ENCODE measurements at regions not wholly inside any gene's neighbourhood (a gene's known extent, or its start where the extent isn't known, plus 50 kb on each side); places are given as distances from the start of the nearest gene placed in this dataset.

GRCh38 chr13:110794209-110794608, 80.7 kb downstream of the ING1 start:
- 88% methylated on average over 7 of the region's 7 CpGs; no CpG with 5 or more reads in 1 of the 2 experiments for WGBS, 2 experiments (ENCODE audit: insufficient coverage in 1 of 2, insufficient read length in 1 of 2)
- no peak for DNase-seq

GRCh38 chr13:110797230-110797877, 83.9 kb downstream of the ING1 start:
- H3K27me3 Mint-ChIP-seq (ENCODE audit: insufficient read depth): peaks cover 27% of the 10 kb centered on the region
- Histone ChIP-seq H3K4me1 (ENCODE audit: control insufficient read depth, insufficient read depth, low read length) (peaks cover 3% of the 10 kb centered on the region), H3K9ac (ENCODE audit: extremely low read depth, low read length, poor library complexity, severe bottlenecking) (no peak overlapping the region), H3K4me3 (ENCODE audit: low read length) (no peak overlapping the region), H3K36me3 (ENCODE audit: control insufficient read depth, insufficient read depth, low read length) (no peaks in the 10 kb centered on the region), H3K9me3 (ENCODE audit: control insufficient read depth, low read length) (peaks cover 10% of the 10 kb centered on the region), H3K27me3 (ENCODE audit: control insufficient read depth, insufficient read depth, low read length, poor library complexity, severe bottlenecking) (no peaks in the 10 kb centered on the region), H3K27ac (ENCODE audit: low read depth, low read length) (no peak overlapping the region)
- no peak for TF ChIP-seq CTCF (conservative IDR thresholded peaks at IDR 0.05)
- no peaks in the 10 kb centered on the region for H3K36me3 Mint-ChIP-seq (ENCODE audit: low read depth)
- H3K9me3 Mint-ChIP-seq: peaks cover 9% of the 10 kb centered on the region
- 54 to 55% methylated on average over 6 to 8 of the region's 9 CpGs for WGBS, 2 experiments (ENCODE audit: insufficient coverage in 1 of 2, insufficient read length in 1 of 2)
- peak; percentile 78 for DNase-seq
- H3K27ac Mint-ChIP-seq: no peak overlapping the region
- peaks cover 18% of the 10 kb centered on the region for H3K4me1 Mint-ChIP-seq
- no peak overlapping the region for H3K4me3 Mint-ChIP-seq

More at GRCh38 chr13:110794209-110794608, 80.7 kb downstream of the ING1 start:
- H3K27me3 Mint-ChIP-seq (ENCODE audit: insufficient read depth): peaks cover 12% of the 10 kb centered on the region
- peaks cover 3% of the 10 kb centered on the region for H3K4me1 ChIP-seq (ENCODE audit: control insufficient read depth, insufficient read depth, low read length)
- peaks cover 22% of the 10 kb centered on the region for H3K9me3 Mint-ChIP-seq
- H3K27ac ChIP-seq (ENCODE audit: low read depth, low read length): no peak overlapping the region
- H3K36me3 Mint-ChIP-seq (ENCODE audit: low read depth): no peaks in the 10 kb centered on the region
- H3K9ac ChIP-seq (ENCODE audit: extremely low read depth, low read length, poor library complexity, severe bottlenecking): no peak overlapping the region
- peaks cover 18% of the 10 kb centered on the region for H3K4me1 Mint-ChIP-seq
- peaks cover 30% of the 10 kb centered on the region for H3K9me3 ChIP-seq (ENCODE audit: control insufficient read depth, low read length)
- no peaks in the 10 kb centered on the region for H3K27me3 ChIP-seq (ENCODE audit: control insufficient read depth, insufficient read depth, low read length, poor library complexity, severe bottlenecking)
- H3K36me3 ChIP-seq (ENCODE audit: control insufficient read depth, insufficient read depth, low read length): no peaks in the 10 kb centered on the region
- H3K4me3 Mint-ChIP-seq: no peak overlapping the region
- no peak for TF ChIP-seq CTCF (conservative IDR thresholded peaks at IDR 0.05)
- no peak overlapping the region for H3K4me3 ChIP-seq (ENCODE audit: low read length)
- no peak overlapping the region for H3K27ac Mint-ChIP-seq

GRCh38 chr13:110798081-110798994, 84.8 kb downstream of the ING1 start:
- peaks cover 4% of the 10 kb centered on the region for H3K9me3 Mint-ChIP-seq
- H3K9me3 ChIP-seq (ENCODE audit: control insufficient read depth, low read length): peaks cover under 1% of the 10 kb centered on the region
- TF ChIP-seq CTCF (conservative IDR thresholded peaks at IDR 0.05): no peak
- H3K36me3 Mint-ChIP-seq (ENCODE audit: low read depth): no peaks in the 10 kb centered on the region
- peaks cover 18% of the 10 kb centered on the region for H3K4me1 Mint-ChIP-seq
- no peak overlapping the region for H3K4me3 Mint-ChIP-seq
- no peak overlapping the region for H3K4me3 ChIP-seq (ENCODE audit: low read length)
- H3K27me3 ChIP-seq (ENCODE audit: control insufficient read depth, insufficient read depth, low read length, poor library complexity, severe bottlenecking): no peaks in the 10 kb centered on the region
- DNase-seq: no peak
- no peak overlapping the region for H3K27ac ChIP-seq (ENCODE audit: low read depth, low read length)
- no peak overlapping the region for H3K27ac Mint-ChIP-seq
- no peaks in the 10 kb centered on the region for H3K36me3 ChIP-seq (ENCODE audit: control insufficient read depth, insufficient read depth, low read length)
- no peak overlapping the region for H3K9ac ChIP-seq (ENCODE audit: extremely low read depth, low read length, poor library complexity, severe bottlenecking)
- peaks cover 25% of the 10 kb centered on the region for H3K27me3 Mint-ChIP-seq (ENCODE audit: insufficient read depth)
- 87 to 90% methylated on average over 16 to 18 of the region's 18 CpGs for WGBS, 2 experiments (ENCODE audit: insufficient coverage in 1 of 2, insufficient read length in 1 of 2)
- H3K4me1 ChIP-seq (ENCODE audit: control insufficient read depth, insufficient read depth, low read length): peaks cover 3% of the 10 kb centered on the region

Measured in endodermal cell (in vitro differentiated cells).